H1 (cell line): ENCODE measurements at regions not wholly inside any gene's neighbourhood (a gene's known extent, or its start where the extent isn't known, plus 50 kb on each side); places are given as distances from the start of the nearest gene placed in this dataset.
A peak's percentile ranks its signal among the peaks of the same experiment; 100 is the strongest.

Experiments used
- CTCF ChIA-PET: fragments of 300-600 bp; sonication (Branson Sonifier 250); formaldehyde crosslinking; loops from one replicate; lab custom pipeline; 2021; ENCODE audit not compliant: partially characterized antibody; lab: Charles Lee
- POLR2A ChIA-PET: fragments of 300-600 bp; sonication (Branson Sonifier 250); formaldehyde crosslinking; loops from one replicate; lab custom pipeline; 2021; ENCODE audit warnings: inconsistent platforms; ENCODE audit not compliant: partially characterized antibody; lab: Charles Lee
- DNase-seq, 2 experiments: peaks; one replicate each; pipeline versions ENCODE4 v3.0.0 to v3.0.0-alpha.2; 2010 to 2022; ENCODE audit warnings: low spot score in 2 of 2, low read depth in 1 of 2, mixed read lengths in 1 of 2
- FAIRE-seq: peaks from 2 replicates; lab custom pipeline; 2011; peaks lifted over from hg19 to GRCh38; lab: Jason Lieb, UNC
- H2AFZ ChIP-seq: 2 replicates; pipeline ENCODE4 v1.8.1; 2012; ENCODE audit warnings: low read length, inconsistent platforms
- H2AK5ac ChIP-seq: 2 replicates; pipeline ENCODE4 v1.6.1; 2013; ENCODE audit warnings: low read depth, low read length
- H2BK120ac ChIP-seq: replicated peaks from 2 replicates; pipeline ENCODE3; 2013; ENCODE audit warnings: low read depth, low read length, inconsistent platforms
- H2BK12ac ChIP-seq: 2 replicates; pipeline ENCODE4 v1.6.1; 2013; ENCODE audit warnings: low read depth, low read length
- H2BK15ac ChIP-seq: 2 replicates; pipeline ENCODE4 v1.6.1; 2013; ENCODE audit warnings: low read length
- H2BK20ac ChIP-seq: 2 replicates; pipeline ENCODE4 v1.6.1; 2013; ENCODE audit warnings: low read length
- H2BK5ac ChIP-seq: 2 replicates; pipeline ENCODE4 v1.6.1; 2013; ENCODE audit warnings: low read depth, low read length
- H3K14ac ChIP-seq: 2 replicates; pipeline ENCODE4 v1.6.1; 2013; ENCODE audit warnings: inconsistent platforms; ENCODE audit not compliant: insufficient read length
- H3K18ac ChIP-seq: 2 replicates; pipeline ENCODE4 v1.6.1; 2013; ENCODE audit warnings: low read length; ENCODE audit errors: extremely low read depth
- H3K23ac ChIP-seq: 2 replicates; pipeline ENCODE4 v1.6.1; 2013; ENCODE audit warnings: inconsistent platforms; ENCODE audit not compliant: insufficient read length
- H3K23me2 ChIP-seq: 2 replicates; pipeline ENCODE4 v1.6.1; 2013; ENCODE audit warnings: low read depth, low read length
- H3K27ac ChIP-seq: 2 replicates; pipeline ENCODE4 v1.6.1; 2011; ENCODE audit warnings: low read depth, low read length, inconsistent platforms
- H3K27me3 ChIP-seq, 4 experiments: replicated peaks in 1 of 4; 1 replicate in 1 of 4; 2 replicates in 3 of 4; pipeline versions ENCODE4 v1.6.1 to v1.8.1; 2011 to 2013; ENCODE audit warnings: low read length in 3 of 4, mild to moderate bottlenecking in 3 of 4, inconsistent platforms in 2 of 4, mixed read lengths in 2 of 4, moderate library complexity in 1 of 4; ENCODE audit not compliant: control insufficient read depth in 3 of 4, insufficient read depth in 3 of 4; ENCODE audit errors: extremely low read depth in 1 of 4
- H3K36me3 ChIP-seq, 4 experiments: 2 replicates each; pipeline versions ENCODE4 v1.6.1 to v1.8.1; 2011 to 2013; ENCODE audit warnings: mild to moderate bottlenecking in 4 of 4, low read length in 3 of 4, moderate library complexity in 2 of 4, control low read depth in 1 of 4, inconsistent platforms in 1 of 4; ENCODE audit not compliant: insufficient read depth in 4 of 4, control insufficient read depth in 2 of 4
- H3K4ac ChIP-seq: replicated peaks from 2 replicates; pipeline ENCODE3; 2013; ENCODE audit warnings: low read length, low read depth, mixed read lengths, inconsistent platforms; ENCODE audit not compliant: insufficient read length
- H3K4me1 ChIP-seq, 4 experiments: replicated peaks in 1 of 4; 1 replicate in 1 of 4; 2 replicates in 3 of 4; pipeline versions ENCODE4 v1.6.1 to v1.8.1; 2011 to 2013; ENCODE audit warnings: low read length in 3 of 4, inconsistent platforms in 2 of 4, mixed read lengths in 1 of 4; ENCODE audit not compliant: insufficient read depth in 4 of 4, control insufficient read depth in 3 of 4
- H3K4me2 ChIP-seq, 2 experiments: 2 replicates each; pipeline versions ENCODE4 v1.6.1 to v1.8.1; 2011 to 2013; ENCODE audit warnings: low read depth in 2 of 2, low read length in 2 of 2, control low read depth in 1 of 2, inconsistent platforms in 1 of 2, mild to moderate bottlenecking in 1 of 2; ENCODE audit not compliant: insufficient read depth in 1 of 2
- H3K4me3 ChIP-seq, 4 experiments: fragments of 200-600, 300-600 bp in 1 of 4; sonication (generic), shearing (Covaris generic), sonication (Bioruptor Twin) in 1 of 4; 2 replicates each; pipeline versions ENCODE4 v1.5.1 to v1.8.1; 2011 to 2016; ENCODE audit warnings: low read length in 4 of 4, low read depth in 3 of 4, control low read depth in 2 of 4, inconsistent platforms in 2 of 4, mild to moderate bottlenecking in 2 of 4, mixed read lengths in 1 of 4, moderate library complexity in 1 of 4; ENCODE audit not compliant: insufficient read depth in 2 of 4; ENCODE audit errors: extremely low read depth in 1 of 4
- H3K56ac ChIP-seq: replicated peaks from 2 replicates; pipeline ENCODE3; 2013; ENCODE audit warnings: low read depth, mild to moderate bottlenecking, mixed read lengths, low read length, inconsistent platforms; ENCODE audit not compliant: insufficient read length
- H3K79me1 ChIP-seq: 2 replicates; pipeline ENCODE4 v1.6.1; 2013; ENCODE audit warnings: low read depth, low read length, control low read depth
- H3K79me2 ChIP-seq, 2 experiments: 2 replicates each; pipeline versions ENCODE4 v1.6.1 to v1.8.1; 2012 to 2013; ENCODE audit warnings: low read length in 2 of 2, mild to moderate bottlenecking in 2 of 2, inconsistent platforms in 1 of 2; ENCODE audit not compliant: insufficient read depth in 2 of 2, control insufficient read depth in 1 of 2
- H3K9ac ChIP-seq, 4 experiments: replicated peaks in 1 of 4; 1 replicate in 1 of 4; 2 replicates in 3 of 4; pipeline versions ENCODE4 v1.6.1 to v1.8.1; 2011 to 2013; ENCODE audit warnings: low read depth in 3 of 4, low read length in 3 of 4, control low read depth in 2 of 4, mild to moderate bottlenecking in 2 of 4, moderate library complexity in 2 of 4, inconsistent platforms in 1 of 4; ENCODE audit errors: extremely low read depth in 1 of 4
- H3K9me3 ChIP-seq, 2 experiments: 2 replicates each; pipeline versions ENCODE4 v1.6.1 to v1.8.1; 2012 to 2013; ENCODE audit warnings: mild to moderate bottlenecking in 2 of 2, moderate library complexity in 2 of 2, control low read depth in 1 of 2, inconsistent platforms in 1 of 2, low read depth in 1 of 2, low read length in 1 of 2, mixed read lengths in 1 of 2; ENCODE audit not compliant: insufficient read depth in 2 of 2
- H4K20me1 ChIP-seq, 2 experiments: replicated peaks in 1 of 2; 2 replicates each; pipeline versions ENCODE3 to v1.8.1; 2011 to 2013; ENCODE audit warnings: inconsistent platforms in 2 of 2, low read length in 2 of 2, mild to moderate bottlenecking in 1 of 2; ENCODE audit not compliant: insufficient read depth in 2 of 2, control insufficient read depth in 1 of 2
- H4K5ac ChIP-seq: 2 replicates; pipeline ENCODE4 v1.6.1; 2013; ENCODE audit warnings: low read length, low read depth, mixed read lengths, inconsistent platforms; ENCODE audit not compliant: insufficient read length
- H4K8ac ChIP-seq: 2 replicates; pipeline ENCODE4 v1.8.0; 2013; ENCODE audit warnings: mild to moderate bottlenecking, moderate library complexity, low read length, inconsistent platforms; ENCODE audit not compliant: insufficient read depth; ENCODE audit errors: extremely low read depth
- H4K91ac ChIP-seq: replicated peaks from 2 replicates; pipeline ENCODE3; 2013; ENCODE audit warnings: low read length, mixed read lengths, inconsistent platforms; ENCODE audit not compliant: insufficient read length
- ATF3 ChIP-seq: IDR thresholded peaks from 2 replicates; pipeline ENCODE4 v1.6.1; 2011; ENCODE audit warnings: low read depth, mild to moderate bottlenecking, low read length; ENCODE audit not compliant: insufficient read depth
- CTCF ChIP-seq, 3 experiments: IDR thresholded peaks; 1 replicate in 2 of 3; 2 replicates in 1 of 3; pipeline versions ENCODE4 v1.5.1 to v1.6.1; 2011; ENCODE audit warnings: low read length in 3 of 3, mild to moderate bottlenecking in 3 of 3, inconsistent platforms in 2 of 3, low read depth in 1 of 3, moderate library complexity in 1 of 3; ENCODE audit not compliant: insufficient read depth in 1 of 3; ENCODE audit errors: control extremely low read depth in 1 of 3
- GTF2F1 ChIP-seq: IDR thresholded peaks from 2 replicates; pipeline ENCODE4 v1.6.1; 2012; ENCODE audit warnings: low read depth, low read length, improper control_type of control experiment, borderline replicate concordance
- PHF8 ChIP-seq: fragments of 200-600 bp; sonication (generic); conservative IDR thresholded peaks from 2 replicates; pipeline ENCODE4 v1.7.1; 2012; ENCODE audit warnings: low read depth, mild to moderate bottlenecking, inconsistent platforms, low read length, moderate library complexity
- POLR2A ChIP-seq, 2 experiments: IDR thresholded peaks; 1 replicate in 1 of 2; 2 replicates in 1 of 2; pipeline ENCODE4 v1.6.1; 2011; ENCODE audit warnings: low read depth in 2 of 2, low read length in 2 of 2, mild to moderate bottlenecking in 2 of 2; ENCODE audit errors: control extremely low read depth in 1 of 2
- SP4 ChIP-seq: IDR thresholded peaks from 2 replicates; pipeline ENCODE4 v1.6.1; 2012; ENCODE audit warnings: low read length, inconsistent platforms
- SRF ChIP-seq: IDR thresholded peaks from 2 replicates; pipeline ENCODE4 v1.6.1; 2011; ENCODE audit warnings: mild to moderate bottlenecking, low read depth, low read length, moderate library complexity
- TAF7 ChIP-seq: optimal IDR thresholded peaks from 2 replicates; pipeline ENCODE3; 2011; ENCODE audit warnings: low read depth, mild to moderate bottlenecking, inconsistent platforms, low read length, moderate library complexity, borderline replicate concordance
- TBP ChIP-seq: IDR thresholded peaks from 2 replicates; pipeline ENCODE4 v1.6.1; 2011; ENCODE audit warnings: low read depth, low read length, improper control_type of control experiment
- TEAD4 ChIP-seq: IDR thresholded peaks from 2 replicates; pipeline ENCODE4 v1.6.1; 2012; ENCODE audit warnings: low read depth, low read length, inconsistent platforms, mixed read lengths
- ZNF274 ChIP-seq: IDR thresholded peaks from 2 replicates; pipeline ENCODE4 v1.7.0; 2012; ENCODE audit warnings: low read length, borderline replicate concordance; ENCODE audit errors: extremely low read depth
- WGBS, 2 experiments: shearing (Covaris generic) in 1 of 2; methylation state at CpG; one replicate each; pipeline versions ENCODE4 v1.1.6 to v1.1.7; 2013 to 2015; ENCODE audit warnings: low lambda C conversion rate in 2 of 2, mixed read lengths in 2 of 2, inconsistent platforms in 1 of 2, low coverage in 1 of 2, missing lambda C conversion rate in 1 of 2; ENCODE audit not compliant: insufficient replicate concordance in 2 of 2, insufficient coverage in 1 of 2, insufficient read length in 1 of 2; ENCODE audit errors: extremely low coverage in 1 of 2, missing lambda C conversion rate in 1 of 2; 5-methylcytosine and 5-hydroxymethylcytosine counted together

- peaks cover 0 to 4% (median 1%) of the 10 kb centered on the region in 4 experiments; a peak in 3 of 7 replicates for H3K4me1 ChIP-seq
- no peaks in the 10 kb centered on the region for H3K36me3 ChIP-seq
- H3K27ac ChIP-seq = no peak overlapping the region
- no peak overlapping the region for H3K23ac ChIP-seq
- H2BK20ac ChIP-seq = no peak overlapping the region
- H2BK15ac ChIP-seq = no peak overlapping the region
- H2BK5ac ChIP-seq = no peak overlapping the region
- H3K23me2 ChIP-seq = no peaks in the 10 kb centered on the region
- no peaks in the 10 kb centered on the region for H4K20me1 ChIP-seq
- no peak overlapping the region for H3K14ac ChIP-seq
- H3K27me3 ChIP-seq = no peaks in the 10 kb centered on the region
- DNase-seq (no peak), FAIRE-seq (no peak)
- H3K4me3 ChIP-seq = no peak overlapping the region
- no peak overlapping the region for H3K18ac ChIP-seq
- H4K91ac ChIP-seq = no peak overlapping the region
- no peak overlapping the region for H3K4me2 ChIP-seq
- H3K4ac ChIP-seq = no peak overlapping the region
- H3K79me1 ChIP-seq = no peaks in the 10 kb centered on the region
- WGBS, 2 experiments = 100% methylated on average over 3 of the region's 3 CpGs; no CpG with 5 or more reads in 1 of the 2 experiments
- no peak overlapping the region for H4K5ac ChIP-seq
- H2BK12ac ChIP-seq = no peak overlapping the region
- no peak overlapping the region for H3K9ac ChIP-seq
- CTCF ChIA-PET = interaction anchor here (0.6 to 0.7 kb wide), 2 partner anchors 14 to 1697 kb away, joined by 3 read pairs; no protein-coding TSS in a partner anchor
- H2BK120ac ChIP-seq = no peak overlapping the region
- no peak overlapping the region for H4K8ac ChIP-seq
- H3K79me2 ChIP-seq = no peaks in the 10 kb centered on the region
- H2AFZ ChIP-seq = 0 out of 2 replicates have a peak overlapping the region, but pooled peaks have one; percentile 52
- no peak overlapping the region for H3K56ac ChIP-seq
- POLR2A ChIA-PET = no interaction called here
- no peak overlapping the region for H2AK5ac ChIP-seq
- H3K9me3 ChIP-seq = peaks cover 2 to 16% of the 10 kb centered on the region in 2 experiments; a peak in 3 of 4 replicates
- TF ChIP-seq TBP (no peak), SP4 (no peak), CTCF (IDR thresholded peaks at IDR 0.05; ENCODE audit: control extremely low read depth in 1 of 3, insufficient read depth in 1 of 3, low read depth in 1 of 3, low read length in 3 of 3) (no peak), TEAD4 (no peak), GTF2F1 (no peak), PHF8 (no peak), ZNF274 (no peak), ATF3 (no peak), POLR2A (IDR thresholded peaks at IDR 0.05; ENCODE audit: control extremely low read depth in 1 of 2, low read depth in 2 of 2, low read length in 2 of 2) (no peak), SRF (no peak), TAF7 (no peak)
Measured at GRCh38 chr14:97699026-97699425, 901.8 kb downstream of the VRK1 start.
